Glutamatergic neuron (in vitro differentiated cells): ENCODE measurements at regions not wholly inside any gene's neighbourhood (a gene's known extent, or its start where the extent isn't known, plus 50 kb on each side); places are given as distances from the start of the nearest gene placed in this dataset.
"Not testable (repeated sequence)": the region's sequence is repeated elsewhere in the genome, so short reads cannot be mapped to it uniquely, and the experiment has no call there.

Experiments used
- DNase-seq: peaks from one replicate; pipeline ENCODE4 v3.0.0; 2022
- H3K27ac Mint-ChIP-seq: one replicate; pipeline ENCODE4 v1.8.0; 2020; ENCODE audit warnings: mild to moderate bottlenecking, mixed read lengths, inconsistent platforms; ENCODE audit not compliant: unreplicated experiment
- H3K27me3 Mint-ChIP-seq: one replicate; pipeline ENCODE4 v1.8.0; 2020; ENCODE audit warnings: mild to moderate bottlenecking, moderate library complexity, mixed read lengths, inconsistent platforms; ENCODE audit not compliant: unreplicated experiment
- H3K36me3 Mint-ChIP-seq: one replicate; pipeline ENCODE4 v1.8.0; 2020; ENCODE audit warnings: mild to moderate bottlenecking, mixed read lengths, inconsistent platforms; ENCODE audit not compliant: unreplicated experiment
- H3K4me1 Mint-ChIP-seq: one replicate; pipeline ENCODE4 v1.8.0; 2020; ENCODE audit warnings: mild to moderate bottlenecking, low read depth, mixed read lengths, inconsistent platforms; ENCODE audit not compliant: unreplicated experiment
- H3K4me3 Mint-ChIP-seq: one replicate; pipeline ENCODE4 v1.8.0; 2020; ENCODE audit warnings: mild to moderate bottlenecking, mixed read lengths, inconsistent platforms; ENCODE audit not compliant: unreplicated experiment
- H3K9me3 Mint-ChIP-seq: one replicate; pipeline ENCODE4 v1.8.0; 2020; ENCODE audit warnings: mild to moderate bottlenecking, moderate library complexity, mixed read lengths, inconsistent platforms; ENCODE audit not compliant: unreplicated experiment
- TF ChIP-seq, protein P1 (sequence below): fragments of 200-600 bp; sonication (generic); IDR thresholded peaks from one replicate; pipeline ENCODE4 v1.5.0; 2021; ENCODE audit not compliant: partially characterized antibody, unreplicated experiment

DNA sequence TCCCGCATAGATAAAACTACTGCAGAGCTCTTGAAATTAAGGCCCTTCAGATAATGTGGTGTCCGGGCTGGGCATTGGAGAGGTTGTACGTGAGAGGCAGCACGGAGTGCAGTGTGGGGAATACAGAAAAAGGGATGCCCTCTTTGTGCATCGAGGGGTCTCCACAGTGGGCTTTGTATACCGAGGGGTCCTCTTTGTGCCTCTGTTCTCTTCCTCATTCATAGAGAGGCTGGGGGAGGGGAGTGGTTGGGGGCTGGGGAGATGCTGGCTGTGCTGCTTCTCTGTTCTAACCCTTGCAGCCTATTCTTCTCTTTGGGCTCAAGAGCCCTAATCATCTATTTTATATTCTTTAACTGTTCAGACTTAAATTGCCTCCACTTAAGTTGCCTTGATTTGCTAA is 74.3 kb upstream of the NDN start:
- Mint-ChIP-seq H3K27ac (no peak overlapping the region), H3K27me3 (peaks cover 2% of the 10 kb centered on the region), H3K4me3 (no peak overlapping the region), H3K9me3 (peaks cover 4% of the 10 kb centered on the region), H3K36me3 (peaks cover 4% of the 10 kb centered on the region), H3K4me1 (no peaks in the 10 kb centered on the region)
- no peak for DNase-seq
- TF ChIP-seq, protein P1, sequence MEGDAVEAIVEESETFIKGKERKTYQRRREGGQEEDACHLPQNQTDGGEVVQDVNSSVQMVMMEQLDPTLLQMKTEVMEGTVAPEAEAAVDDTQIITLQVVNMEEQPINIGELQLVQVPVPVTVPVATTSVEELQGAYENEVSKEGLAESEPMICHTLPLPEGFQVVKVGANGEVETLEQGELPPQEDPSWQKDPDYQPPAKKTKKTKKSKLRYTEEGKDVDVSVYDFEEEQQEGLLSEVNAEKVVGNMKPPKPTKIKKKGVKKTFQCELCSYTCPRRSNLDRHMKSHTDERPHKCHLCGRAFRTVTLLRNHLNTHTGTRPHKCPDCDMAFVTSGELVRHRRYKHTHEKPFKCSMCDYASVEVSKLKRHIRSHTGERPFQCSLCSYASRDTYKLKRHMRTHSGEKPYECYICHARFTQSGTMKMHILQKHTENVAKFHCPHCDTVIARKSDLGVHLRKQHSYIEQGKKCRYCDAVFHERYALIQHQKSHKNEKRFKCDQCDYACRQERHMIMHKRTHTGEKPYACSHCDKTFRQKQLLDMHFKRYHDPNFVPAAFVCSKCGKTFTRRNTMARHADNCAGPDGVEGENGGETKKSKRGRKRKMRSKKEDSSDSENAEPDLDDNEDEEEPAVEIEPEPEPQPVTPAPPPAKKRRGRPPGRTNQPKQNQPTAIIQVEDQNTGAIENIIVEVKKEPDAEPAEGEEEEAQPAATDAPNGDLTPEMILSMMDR, result no peak

DNA sequence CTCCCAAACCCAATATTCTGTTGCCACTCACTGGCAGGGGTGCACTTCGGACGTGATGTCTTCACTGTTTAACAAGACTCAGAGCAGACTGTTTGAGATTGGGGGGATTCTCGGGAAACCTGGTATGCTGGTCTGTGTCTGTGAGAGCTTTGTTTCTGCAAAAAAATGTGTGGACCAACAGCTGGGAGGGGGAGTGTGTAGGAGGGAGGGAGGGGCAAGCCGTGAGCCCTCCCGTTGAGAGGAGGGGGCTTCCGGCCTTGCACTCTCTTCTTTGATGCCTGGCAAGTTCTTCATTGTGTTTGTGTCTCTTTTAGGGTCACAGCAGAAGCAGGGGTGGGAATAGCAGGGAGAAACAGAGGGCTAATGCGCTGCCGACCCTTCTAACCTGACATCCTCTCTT is 74.9 kb upstream of the NDN start:
- Mint-ChIP-seq H3K4me3 (no peak overlapping the region), H3K27ac (peak overlapping the region; percentile 8), H3K4me1 (no peaks in the 10 kb centered on the region), H3K27me3 (peaks cover 2% of the 10 kb centered on the region), H3K36me3 (peaks cover 6% of the 10 kb centered on the region), H3K9me3 (peaks cover 5% of the 10 kb centered on the region)
- TF ChIP-seq, protein P1, result no peak
- no peak for DNase-seq

DNA sequence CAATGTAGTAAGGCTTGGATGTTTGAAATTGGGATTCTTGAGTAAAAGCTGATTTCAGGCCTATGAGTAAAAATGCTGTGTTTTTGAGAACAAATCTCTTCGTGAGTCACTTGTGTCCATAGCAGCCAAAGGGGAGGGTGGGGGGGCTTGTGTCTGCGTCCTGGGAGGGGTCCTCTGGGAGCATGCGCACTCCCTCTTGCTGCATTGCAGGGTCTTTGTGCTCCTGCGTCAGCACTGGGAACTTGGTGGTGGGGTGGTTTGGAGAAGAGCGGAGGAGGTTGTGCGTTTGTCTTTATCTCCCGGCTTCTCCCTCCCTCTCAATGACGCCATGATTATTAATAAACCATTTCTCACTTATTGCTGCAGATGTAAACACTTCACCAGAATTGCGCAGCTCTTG is 75.9 kb upstream of the NDN start:
- Mint-ChIP-seq H3K4me3 (no peak overlapping the region), H3K36me3 (peaks cover 6% of the 10 kb centered on the region), H3K4me1 (no peaks in the 10 kb centered on the region), H3K9me3 (peaks cover 5% of the 10 kb centered on the region), H3K27me3 (peaks cover 2% of the 10 kb centered on the region), H3K27ac (no peak overlapping the region)
- no peak for DNase-seq
- TF ChIP-seq, protein P1, result no peak

DNA sequence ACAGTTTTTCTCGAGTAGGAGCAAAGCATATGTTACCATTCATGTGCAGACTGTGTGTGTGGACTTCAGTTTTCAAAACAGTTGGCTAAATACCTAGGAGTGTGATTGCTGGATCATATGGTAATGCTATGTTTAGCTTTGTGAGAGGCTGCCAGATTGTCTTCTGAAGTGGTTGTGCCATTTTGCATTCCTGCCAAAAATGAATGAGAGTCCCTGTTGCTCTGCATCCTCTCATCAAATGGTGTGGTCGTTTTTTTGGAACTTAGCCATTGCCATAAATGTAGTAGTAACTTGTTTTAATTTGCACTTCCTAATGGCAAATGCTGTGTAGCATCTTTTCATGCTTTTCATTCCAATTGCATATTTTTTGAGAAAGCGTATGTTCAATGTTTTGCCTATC is 77.2 kb upstream of the NDN start:
- TF ChIP-seq, protein P1, result no peak
- H3K4me1 Mint-ChIP-seq, result no peaks in the 10 kb centered on the region
- peaks cover 5% of the 10 kb centered on the region for H3K9me3 Mint-ChIP-seq
- no peak overlapping the region for H3K4me3 Mint-ChIP-seq
- H3K27ac Mint-ChIP-seq, result no peak overlapping the region
- H3K27me3 Mint-ChIP-seq, result peaks cover 2% of the 10 kb centered on the region
- peaks cover 10% of the 10 kb centered on the region for H3K36me3 Mint-ChIP-seq
- no peak for DNase-seq

DNA sequence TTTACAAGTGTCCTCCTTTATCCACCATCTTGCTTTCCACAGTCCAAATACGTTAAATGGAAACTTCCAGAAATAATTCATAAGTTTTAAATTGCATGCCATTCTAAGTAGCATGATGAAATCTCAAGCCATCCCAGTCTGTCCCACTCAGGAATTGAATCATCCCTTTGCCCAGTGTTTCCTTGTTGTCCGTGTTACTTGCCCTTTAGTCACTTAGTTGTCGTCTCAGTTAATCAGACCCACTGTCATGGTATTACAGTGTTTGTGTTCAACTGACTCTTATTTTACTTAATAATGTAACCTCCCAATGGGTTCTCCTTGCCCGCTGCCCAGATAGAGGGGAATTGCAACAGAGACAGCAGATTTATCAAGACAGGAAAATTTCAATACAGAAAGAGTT is 77.6 kb upstream of the NDN start:
- Mint-ChIP-seq H3K4me3 (no peak overlapping the region), H3K4me1 (no peaks in the 10 kb centered on the region), H3K27me3 (peaks cover 2% of the 10 kb centered on the region), H3K36me3 (peaks cover 10% of the 10 kb centered on the region), H3K27ac (no peak overlapping the region), H3K9me3 (peaks cover 5% of the 10 kb centered on the region)
- DNase-seq, result no peak
- TF ChIP-seq, protein P1, result no peak

DNA sequence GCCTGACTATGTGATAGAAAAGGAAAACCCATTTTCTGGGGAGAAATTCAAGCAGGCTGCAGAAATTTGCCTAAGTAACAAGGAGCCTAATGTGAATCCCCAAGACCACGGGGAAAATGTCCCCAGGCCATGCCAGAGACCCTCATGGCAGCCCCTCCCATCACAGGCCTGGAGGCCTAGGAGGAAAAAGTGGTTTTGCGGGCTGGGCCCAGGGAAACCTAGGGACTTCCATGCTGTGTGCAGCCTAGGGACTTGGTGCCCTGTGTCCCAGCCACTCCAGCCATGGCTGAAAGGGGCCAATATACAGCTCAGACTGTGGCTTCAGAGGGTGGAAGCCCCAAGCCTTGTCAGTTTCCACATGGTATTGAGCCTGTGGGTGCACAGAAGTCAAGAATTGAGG is 79.7 kb upstream of the NDN start:
- H3K36me3 Mint-ChIP-seq, H3K4me1 Mint-ChIP-seq, DNase-seq, H3K27ac Mint-ChIP-seq, H3K4me3 Mint-ChIP-seq, H3K9me3 Mint-ChIP-seq, H3K27me3 Mint-ChIP-seq: not testable (repeated sequence)
